GM12878 (cell line): ENCODE measurements at regions not wholly inside any gene's neighbourhood (a gene's known extent, or its start where the extent isn't known, plus 50 kb on each side); places are given as distances from the start of the nearest gene placed in this dataset.

Experiments
- ATAC-seq: fragments of 200-7000 bp; cut with Tn5 transposase; 3 replicates; pipeline ENCODE4 v1.9.1; 2020; ENCODE audit warnings: mild to moderate bottlenecking, moderate library complexity
- BruUV-seq: library from RNA; stranded (reverse); fragments of 400-500 nt; replicated peaks from 2 replicates; lab custom pipeline; 2021; lab: Mats Ljungman, UMichigan
- CTCF ChIA-PET: fragments of 300-600 bp; sonication (Branson Sonifier 250); formaldehyde crosslinking; extraction: SDS; loops from one replicate; lab custom pipeline; 2021; ENCODE audit warnings: inconsistent platforms; lab: Yijun Ruan, JAX
- POLR2A ChIA-PET: fragments of 350-600 bp; formaldehyde crosslinking; extraction: SDS; loops from one replicate; lab custom pipeline; 2021; ENCODE audit warnings: inconsistent platforms; lab: Charles Lee
- RAD21 ChIA-PET: fragments of 300-600 bp; sonication (Branson Sonifier 250); formaldehyde crosslinking; loops from one replicate; lab custom pipeline; 2023; ENCODE audit warnings: antibody characterized with exemption; ENCODE audit not compliant: unreplicated experiment; lab: Charles Lee
- SMC1A ChIA-PET: fragments of 300-600 bp; sonication (Branson Sonifier 250); formaldehyde crosslinking; loops from one replicate; lab custom pipeline; 2023; ENCODE audit not compliant: unreplicated experiment, uncharacterized antibody; lab: Charles Lee
- DNase-seq: peaks from one replicate; pipeline ENCODE4 v3.0.0-alpha.2; 2011; ENCODE audit warnings: low read depth, low spot score
- FAIRE-seq: peaks from 3 replicates; lab custom pipeline; 2011; peaks lifted over from hg19 to GRCh38; lab: Jason Lieb, UNC
- H2AFZ ChIP-seq: 2 replicates; pipeline ENCODE4 v1.6.0; 2011; ENCODE audit warnings: low read depth, low read length, control low read depth; ENCODE audit not compliant: control insufficient read depth
- H3K27ac ChIP-seq: 2 replicates; pipeline ENCODE4 v1.5.1; 2011; ENCODE audit warnings: control low read depth; ENCODE audit not compliant: control insufficient read depth, insufficient read depth
- H3K27me3 ChIP-seq, 2 experiments: replicated peaks in 1 of 2; 2 replicates each; pipeline versions ENCODE4 v1.6.0 to v1.6.1; 2011; ENCODE audit warnings: low read length in 1 of 2; ENCODE audit not compliant: control insufficient read depth in 2 of 2, insufficient read depth in 2 of 2
- H3K36me3 ChIP-seq, 2 experiments: 2 replicates each; pipeline ENCODE4 v1.5.1; 2011; ENCODE audit warnings: low read length in 1 of 2; ENCODE audit not compliant: control insufficient read depth in 2 of 2, insufficient read depth in 2 of 2
- H3K4me1 ChIP-seq: 2 replicates; pipeline ENCODE4 v1.6.1; 2011; ENCODE audit warnings: mild to moderate bottlenecking, low read length, moderate library complexity, mixed read lengths; ENCODE audit not compliant: control insufficient read depth, insufficient read depth
- H3K4me2 ChIP-seq: 2 replicates; pipeline ENCODE4 v1.6.0; 2011; ENCODE audit warnings: control low read depth; ENCODE audit not compliant: control insufficient read depth, insufficient read depth
- H3K4me3 ChIP-seq: fragments of 200-600 bp; sonication (generic); 2 replicates; pipeline ENCODE4 v1.5.1; 2016
- H3K79me2 ChIP-seq: 2 replicates; pipeline ENCODE4 v1.6.0; 2011; ENCODE audit warnings: low read length; ENCODE audit not compliant: control insufficient read depth, insufficient read depth
- H3K9ac ChIP-seq: 2 replicates; pipeline ENCODE4 v1.8.0; 2011; ENCODE audit warnings: low read length, control low read depth, mixed read lengths; ENCODE audit not compliant: control insufficient read depth, insufficient read depth
- H3K9me3 ChIP-seq: replicated peaks from 3 replicates; pipeline ENCODE4 v1.5.1; 2011; ENCODE audit warnings: mild to moderate bottlenecking, low read length; ENCODE audit not compliant: control insufficient read depth, insufficient read depth
- H4K20me1 ChIP-seq: 2 replicates; pipeline ENCODE4 v1.6.0; 2011; ENCODE audit not compliant: control insufficient read depth, insufficient read depth
- CBFB ChIP-seq: IDR thresholded peaks from 2 replicates; pipeline ENCODE4 v1.6.1; 2016; ENCODE audit warnings: antibody characterized with exemption, low read depth
- CEBPB ChIP-seq, 2 experiments: fragments of 150-350 bp in 1 of 2; IDR thresholded peaks; 2 replicates each; pipeline ENCODE4 v1.6.1; 2012 to 2014; ENCODE audit warnings: low read depth in 2 of 2, low read length in 2 of 2, borderline replicate concordance in 1 of 2, inconsistent platforms in 1 of 2
- CREB1 ChIP-seq: IDR thresholded peaks from 2 replicates; pipeline ENCODE4 v1.6.1; 2012; ENCODE audit warnings: low read depth, mild to moderate bottlenecking, inconsistent platforms
- ETV6 ChIP-seq, 2 experiments: fragments of 450-650 bp in 1 of 2; IDR thresholded peaks in 1 of 2; conservative IDR thresholded peaks in 1 of 2; 2 replicates each; pipeline ENCODE4 v1.6.1; 2014; ENCODE audit warnings: antibody characterized with exemption in 1 of 2, borderline replicate concordance in 1 of 2, low read depth in 1 of 2, mild to moderate bottlenecking in 1 of 2, moderate library complexity in 1 of 2
- IRF4 ChIP-seq: IDR thresholded peaks from 2 replicates; pipeline ENCODE4 v1.6.1; 2011; ENCODE audit warnings: low read depth, low read length
- MXI1 ChIP-seq: fragments of 150-350 bp; IDR thresholded peaks from 2 replicates; pipeline ENCODE4 v1.6.1; 2011; ENCODE audit warnings: low read depth, mild to moderate bottlenecking, inconsistent platforms, low read length, improper control_type of control experiment
- NR2F1 ChIP-seq: fragments of 450-650 bp; conservative IDR thresholded peaks from 2 replicates; pipeline ENCODE4 v1.6.1; 2017; ENCODE audit warnings: mild to moderate bottlenecking
- POLR2AphosphoS2 ChIP-seq: IDR thresholded peaks from 2 replicates; pipeline ENCODE4 v1.6.1; 2011; ENCODE audit warnings: low read depth, mild to moderate bottlenecking, low read length, improper control_type of control experiment, moderate library complexity
- POLR2AphosphoS5 ChIP-seq: IDR thresholded peaks from 2 replicates; pipeline ENCODE4 v1.6.1; 2011; ENCODE audit warnings: mild to moderate bottlenecking, low read length, inconsistent platforms
- RAD21 ChIP-seq: IDR thresholded peaks from 2 replicates; pipeline ENCODE4 v1.6.1; 2011; ENCODE audit warnings: mild to moderate bottlenecking, low read depth, low read length, moderate library complexity; ENCODE audit not compliant: insufficient read depth
- SMAD1 ChIP-seq: fragments of 450-650 bp; IDR thresholded peaks from 2 replicates; pipeline ENCODE4 v1.6.1; 2018; ENCODE audit warnings: mild to moderate bottlenecking, low read depth; ENCODE audit not compliant: partially characterized antibody
- TAF1 ChIP-seq: IDR thresholded peaks from 2 replicates; pipeline ENCODE4 v1.6.1; 2011; ENCODE audit warnings: mild to moderate bottlenecking, low read depth, low read length, borderline replicate concordance
- YBX1 ChIP-seq: fragments of 450-650 bp; IDR thresholded peaks from 2 replicates; pipeline ENCODE4 v1.6.1; 2016; ENCODE audit warnings: antibody characterized with exemption
- YY1 ChIP-seq: IDR thresholded peaks from 2 replicates; pipeline ENCODE4 v1.6.1; 2011; ENCODE audit warnings: low read depth, mild to moderate bottlenecking, low read length
- ZBTB40 ChIP-seq: fragments of 450-650 bp; IDR thresholded peaks from 2 replicates; pipeline ENCODE4 v1.6.1; 2016; ENCODE audit warnings: mild to moderate bottlenecking, moderate library complexity, borderline replicate concordance
- ZNF207 ChIP-seq: fragments of 450-650 bp; IDR thresholded peaks from 2 replicates; pipeline ENCODE4 v1.6.1; 2014; ENCODE audit warnings: antibody characterized with exemption, mild to moderate bottlenecking, borderline replicate concordance
- ZNF274 ChIP-seq: IDR thresholded peaks from one replicate; pipeline ENCODE4 v1.8.0; 2011; ENCODE audit not compliant: insufficient read length, insufficient read depth
- ZNF384 ChIP-seq: IDR thresholded peaks from 2 replicates; pipeline ENCODE4 v1.6.1; 2012; ENCODE audit warnings: low read depth, mild to moderate bottlenecking, low read length, improper control_type of control experiment, borderline replicate concordance
- WGBS: methylation state at CpG from one replicate; pipeline ENCODE4 v1.1.6; 2016; ENCODE audit warnings: low lambda C conversion rate; ENCODE audit not compliant: insufficient replicate concordance, insufficient coverage; ENCODE audit errors: missing lambda C conversion rate; 5-methylcytosine and 5-hydroxymethylcytosine counted together
- in situ Hi-C: fragments of 300-500 bp; cut with MboI; formaldehyde crosslinking; loops from 9 replicates; pipeline ENCODE4 v1.14.3; 2018; ENCODE audit warnings: mixed read lengths
- intact Hi-C: fragments of 100-400 bp; cut with micrococcal nuclease; formaldehyde crosslinking; loops from one replicate; pipeline ENCODE4 v1.14.2; 2022; ENCODE audit not compliant: unreplicated experiment
- TF ChIP-seq, protein P1 (sequence below): IDR thresholded peaks from 2 replicates; pipeline ENCODE4 v1.6.1; 2012; ENCODE audit warnings: low read depth, low read length, improper control_type of control experiment

- H3K79me2 ChIP-seq = no peaks in the 10 kb centered on the region
- WGBS = 0% methylated on average over 1 of the region's 1 CpG
- no peak overlapping the region for H2AFZ ChIP-seq
- no peak for FAIRE-seq
- no peak overlapping the region for H3K4me2 ChIP-seq
- no peak overlapping the region for H3K27ac ChIP-seq
- DNase-seq = no peak
- POLR2A ChIA-PET = no interaction called here
- ATAC-seq = no peak
- no peaks in the 10 kb centered on the region for H3K4me1 ChIP-seq
- in situ Hi-C loops = no loop called here
- H3K4me3 ChIP-seq = no peak overlapping the region
- RAD21 ChIA-PET = no interaction called here
- TF ChIP-seq CREB1 (no peak), CEBPB (IDR thresholded peaks at IDR 0.05; ENCODE audit: borderline replicate concordance in 1 of 2, low read depth in 2 of 2, low read length in 2 of 2) (no peak), NR2F1 (no peak), CBFB (no peak), SMAD1 (no peak), YY1 (no peak), POLR2AphosphoS2 (no peak), POLR2AphosphoS5 (no peak), RAD21 (no peak), ZNF207 (no peak), TAF1 (no peak), YBX1 (no peak), MXI1 (no peak), ZNF274 (no peak), ZNF384 (no peak), IRF4 (no peak), ZBTB40 (no peak), ETV6 (conservative IDR thresholded peaks at IDR 0.05 in 1 of 2, IDR thresholded peaks at IDR 0.05 in 1 of 2; ENCODE audit: borderline replicate concordance in 1 of 2, low read depth in 1 of 2) (no peak)
- TF ChIP-seq, protein P1, sequence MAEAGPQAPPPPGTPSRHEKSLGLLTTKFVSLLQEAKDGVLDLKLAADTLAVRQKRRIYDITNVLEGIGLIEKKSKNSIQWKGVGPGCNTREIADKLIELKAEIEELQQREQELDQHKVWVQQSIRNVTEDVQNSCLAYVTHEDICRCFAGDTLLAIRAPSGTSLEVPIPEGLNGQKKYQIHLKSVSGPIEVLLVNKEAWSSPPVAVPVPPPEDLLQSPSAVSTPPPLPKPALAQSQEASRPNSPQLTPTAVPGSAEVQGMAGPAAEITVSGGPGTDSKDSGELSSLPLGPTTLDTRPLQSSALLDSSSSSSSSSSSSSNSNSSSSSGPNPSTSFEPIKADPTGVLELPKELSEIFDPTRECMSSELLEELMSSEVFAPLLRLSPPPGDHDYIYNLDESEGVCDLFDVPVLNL = no peak
- TF ChIP-seq, all 136 proteins: peak for 0
- Histone ChIP-seq H3K9me3 (no peaks in the 10 kb centered on the region), H3K9ac (no peak overlapping the region), H3K27me3 (no peaks in the 10 kb centered on the region), H3K36me3 (no peaks in the 10 kb centered on the region), H4K20me1 (no peaks in the 10 kb centered on the region)
- BruUV-seq = no TSS peak
- intact Hi-C loops = no loop called here
- SMC1A ChIA-PET = no interaction called here
- CTCF ChIA-PET = no interaction called here
These were observed 213.6 kb downstream of the CDC14C start for GRCh38 chr7:49137978-49138377.
